ENCODE measurements at regions not wholly inside any gene's neighbourhood (a gene's known extent, or its start where the extent isn't known, plus 50 kb on each side); places are given as distances from the start of the nearest gene placed in this dataset.

- TF ChIP-seq EZH2 (IDR thresholded peaks at IDR 0.05; ENCODE audit: insufficient read depth, poor library complexity, severe bottlenecking), result no peak
- no peak for TF ChIP-seq EZH2phosphoT487 (IDR thresholded peaks at IDR 0.05; ENCODE audit: insufficient read depth, low read depth)
Observed at GRCh38 chr9:116005205-116005604, 148.4 kb upstream of the PAPPA start.
